Mucosa of descending colon (tissue), 3 donors: ENCODE measurements at regions not wholly inside any gene's neighbourhood (a gene's known extent, or its start where the extent isn't known, plus 50 kb on each side); places are given as distances from the start of the nearest gene placed in this dataset.

ENCODE experiments used
- ATAC-seq: fragments of 200-7000 bp; cut with Tn5 transposase; one replicate; pipeline ENCODE4 v1.9.1; 2020; ENCODE audit warnings: mild to moderate bottlenecking, moderate library complexity
- DNase-seq, 3 donors: peaks; one replicate each; pipeline ENCODE4 v3.0.0-alpha.2; 2020
- H3K36me3 ChIP-seq: fragments of 200-600 bp; one replicate; pipeline ENCODE4 v1.8.0; 2021; ENCODE audit warnings: low read depth, mild to moderate bottlenecking
- H3K4me1 ChIP-seq: fragments of 200-600 bp; one replicate; pipeline ENCODE4 v1.8.0; 2021; ENCODE audit warnings: low read depth, mild to moderate bottlenecking
- H3K4me3 ChIP-seq: fragments of 200-600 bp; one replicate; pipeline ENCODE4 v1.8.0; 2021; ENCODE audit warnings: mild to moderate bottlenecking
- H3K9me3 ChIP-seq: fragments of 200-600 bp; one replicate; pipeline ENCODE4 v1.8.0; 2021; ENCODE audit warnings: mild to moderate bottlenecking
- CTCF ChIP-seq: fragments of 200-600 bp; IDR thresholded peaks from one replicate; pipeline ENCODE4 v1.8.0; 2022; ENCODE audit warnings: antibody characterized with exemption, mild to moderate bottlenecking
- intact Hi-C, 2 donors: fragments of 100-400 bp; cut with DNase I in 1 of 2; cut with micrococcal nuclease in 1 of 2; formaldehyde crosslinking; loops; one replicate each; pipeline versions ENCODE4 v1.11.0 to v1.11.1; 2022; cut with DNase I, micrococcal nuclease
- donor health status: DM: no; HTN: no; CAD: no; lungs with moderate emphysema.
- donor health status: DM: no; HTN: no; CAD: no.
- donor health status: DM: no; HTN: yes; CAD: no.

- H3K4me1 ChIP-seq: no peaks in the 10 kb centered on the region
- intact Hi-C loops: no loop called here
- H3K36me3 ChIP-seq: no peaks in the 10 kb centered on the region
- no peaks in the 10 kb centered on the region for H3K9me3 ChIP-seq
- no peak for ATAC-seq
- TF ChIP-seq CTCF: no peak
- DNase-seq: no peak
- no peak overlapping the region for H3K4me3 ChIP-seq
Observed at GRCh38 chr18:53971331-53971730, 253.1 kb downstream of the MBD2 start.

- no peaks in the 10 kb centered on the region for H3K36me3 ChIP-seq
- H3K9me3 ChIP-seq: no peaks in the 10 kb centered on the region
- TF ChIP-seq CTCF: no peak
- ATAC-seq (no peak), DNase-seq (no peak)
- no peak overlapping the region for H3K4me3 ChIP-seq
- no peaks in the 10 kb centered on the region for H3K4me1 ChIP-seq
- intact Hi-C loops: no loop called here
Observed at GRCh38 chr18:53952700-53953099, 271.8 kb downstream of the MBD2 start.

GRCh38 chr18:53950545-53950944 is 273.9 kb downstream of the MBD2 start:
- no peak for TF ChIP-seq CTCF
- no peaks in the 10 kb centered on the region for H3K9me3 ChIP-seq
- H3K4me3 ChIP-seq: no peak overlapping the region
- H3K4me1 ChIP-seq: no peaks in the 10 kb centered on the region
- no peaks in the 10 kb centered on the region for H3K36me3 ChIP-seq
- ATAC-seq (no peak), DNase-seq (no peak)
- intact Hi-C loops: no loop called here

GRCh38 chr18:53948991-53949390 is 275.5 kb downstream of the MBD2 start:
- intact Hi-C loops: no loop called here
- H3K9me3 ChIP-seq: peaks cover 12% of the 10 kb centered on the region
- no peak for TF ChIP-seq CTCF
- no peak for ATAC-seq
- no peaks in the 10 kb centered on the region for H3K36me3 ChIP-seq
- DNase-seq: no peak
- H3K4me3 ChIP-seq: no peak overlapping the region
- H3K4me1 ChIP-seq: no peaks in the 10 kb centered on the region

GRCh38 chr18:53947092-53947640 is 277.3 kb downstream of the MBD2 start:
- intact Hi-C loops: no loop called here
- TF ChIP-seq CTCF: no peak
- Histone ChIP-seq H3K4me3 (no peak overlapping the region), H3K9me3 (peaks cover 16% of the 10 kb centered on the region), H3K4me1 (no peaks in the 10 kb centered on the region), H3K36me3 (no peaks in the 10 kb centered on the region)
- DNase-seq (no peak), ATAC-seq (no peak)

- H3K4me3 ChIP-seq: no peak overlapping the region
- H3K36me3 ChIP-seq: no peaks in the 10 kb centered on the region
- H3K9me3 ChIP-seq: peaks cover 16% of the 10 kb centered on the region
- ATAC-seq (no peak), DNase-seq (no peak)
- intact Hi-C loops: no loop called here
- TF ChIP-seq CTCF: no peak
- no peaks in the 10 kb centered on the region for H3K4me1 ChIP-seq
Observed at GRCh38 chr18:53946594-53946993, 277.9 kb downstream of the MBD2 start.
